HG03066 (cell line): ENCODE measurements at regions not wholly inside any gene's neighbourhood (a gene's known extent, or its start where the extent isn't known, plus 50 kb on each side); places are given as distances from the start of the nearest gene placed in this dataset.

Source experiments
- ATAC-seq: cut with Tn5 transposase; IDR thresholded peaks from one replicate; pipeline ENCODE4 v1.9.1; 2021; ENCODE audit warnings: low read depth; ENCODE audit not compliant: unreplicated experiment

GRCh38 chr1:60311838-60312237 lies 238.3 kb upstream of the C1orf87 start:
- ATAC-seq: no peak

- no peak for ATAC-seq
These were observed 226.0 kb upstream of the C1orf87 start for GRCh38 chr1:60299581-60299980.

GRCh38 chr1:60298290-60298689 lies 224.7 kb upstream of the C1orf87 start:
- no peak for ATAC-seq

- no peak for ATAC-seq
These were observed 223.2 kb upstream of the C1orf87 start for GRCh38 chr1:60296794-60297193.

- no peak for ATAC-seq
These were observed 218.6 kb upstream of the C1orf87 start for GRCh38 chr1:60292140-60292539.

- no peak for ATAC-seq
These were observed 216.8 kb upstream of the C1orf87 start for GRCh38 chr1:60290393-60290792.

GRCh38 chr1:60287536-60287935 lies 214.0 kb upstream of the C1orf87 start:
- no peak for ATAC-seq

- ATAC-seq: no peak
These were observed 210.1 kb upstream of the C1orf87 start for GRCh38 chr1:60283690-60284089.

GRCh38 chr1:60281360-60281932 lies 207.9 kb upstream of the C1orf87 start:
- ATAC-seq: no peak

GRCh38 chr1:60280819-60281218 lies 207.2 kb upstream of the C1orf87 start:
- no peak for ATAC-seq

- ATAC-seq: no peak
These were observed 206.7 kb upstream of the C1orf87 start for GRCh38 chr1:60280256-60280655.

GRCh38 chr1:60279798-60280197 lies 206.2 kb upstream of the C1orf87 start:
- ATAC-seq: no peak

- ATAC-seq: no peak
These were observed 203.7 kb upstream of the C1orf87 start for GRCh38 chr1:60277269-60277668.

GRCh38 chr1:60274422-60275290 lies 201.1 kb upstream of the C1orf87 start:
- ATAC-seq: no peak

GRCh38 chr1:60273185-60273584 lies 199.6 kb upstream of the C1orf87 start:
- ATAC-seq: no peak

GRCh38 chr1:60271041-60271440 lies 197.5 kb upstream of the C1orf87 start:
- no peak for ATAC-seq

- no peak for ATAC-seq
These were observed 194.9 kb upstream of the C1orf87 start for GRCh38 chr1:60268451-60268850.

GRCh38 chr1:60265560-60266535 lies 192.3 kb upstream of the C1orf87 start:
- ATAC-seq: no peak

GRCh38 chr1:60262701-60263100 lies 189.1 kb upstream of the C1orf87 start:
- ATAC-seq: no peak

GRCh38 chr1:60257531-60257930 lies 184.0 kb upstream of the C1orf87 start:
- ATAC-seq: no peak

- ATAC-seq: no peak
These were observed 182.0 kb upstream of the C1orf87 start for GRCh38 chr1:60255565-60255964.
